Fibroblast of the aortic adventitia (primary cell): ENCODE measurements at regions not wholly inside any gene's neighbourhood (a gene's known extent, or its start where the extent isn't known, plus 50 kb on each side); places are given as distances from the start of the nearest gene placed in this dataset.

Source experiments
- DNase-seq: peaks from one replicate; pipeline ENCODE4 v3.0.0-alpha.2; 2010; ENCODE audit warnings: low read depth
- H3K4me3 ChIP-seq: 2 replicates; pipeline ENCODE4 v1.5.1; 2011; ENCODE audit warnings: low read depth, mild to moderate bottlenecking, control low read depth, low read length, moderate library complexity
- CTCF ChIP-seq: IDR thresholded peaks from 2 replicates; pipeline ENCODE4 v1.5.1; 2011; ENCODE audit warnings: mild to moderate bottlenecking, low read length, control low read depth, inconsistent platforms; ENCODE audit not compliant: insufficient read depth

GRCh38 chr2:7673853-7674252 is 756.6 kb downstream of the RNF144A start:
- H3K4me3 ChIP-seq = no peak overlapping the region
- peak; percentile 50 for DNase-seq
- no peak for TF ChIP-seq CTCF

GRCh38 chr2:7674606-7675005 is 757.4 kb downstream of the RNF144A start:
- DNase-seq = no peak
- no peak overlapping the region for H3K4me3 ChIP-seq
- no peak for TF ChIP-seq CTCF

DNA sequence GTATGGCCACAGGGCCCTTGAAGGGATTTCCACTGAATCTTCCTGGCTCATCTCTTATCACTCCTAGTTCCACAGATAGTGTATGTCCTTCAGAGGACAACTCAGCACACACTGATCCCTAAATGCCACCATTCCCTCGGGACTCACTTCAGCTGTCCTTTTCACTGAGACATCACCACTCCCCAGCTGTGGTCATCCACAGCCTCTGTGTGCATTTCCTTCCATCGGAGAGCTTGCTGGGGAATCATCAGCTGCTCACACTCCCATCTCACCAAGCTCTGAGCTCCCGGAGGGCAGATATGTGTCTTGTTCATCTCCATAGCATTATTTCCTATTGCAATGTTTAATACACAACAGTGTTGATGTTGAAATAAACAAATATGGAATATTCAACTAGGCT is 759.5 kb downstream of the RNF144A start:
- DNase-seq = no peak
- TF ChIP-seq CTCF = no peak

GRCh38 chr2:7681881-7682461 is 764.8 kb downstream of the RNF144A start:
- DNase-seq = no peak
- H3K4me3 ChIP-seq = no peak overlapping the region
- TF ChIP-seq CTCF = no peak

More for the DNA sequence above, 759.5 kb downstream of the RNF144A start:
- no peak overlapping the region for H3K4me3 ChIP-seq

DNA sequence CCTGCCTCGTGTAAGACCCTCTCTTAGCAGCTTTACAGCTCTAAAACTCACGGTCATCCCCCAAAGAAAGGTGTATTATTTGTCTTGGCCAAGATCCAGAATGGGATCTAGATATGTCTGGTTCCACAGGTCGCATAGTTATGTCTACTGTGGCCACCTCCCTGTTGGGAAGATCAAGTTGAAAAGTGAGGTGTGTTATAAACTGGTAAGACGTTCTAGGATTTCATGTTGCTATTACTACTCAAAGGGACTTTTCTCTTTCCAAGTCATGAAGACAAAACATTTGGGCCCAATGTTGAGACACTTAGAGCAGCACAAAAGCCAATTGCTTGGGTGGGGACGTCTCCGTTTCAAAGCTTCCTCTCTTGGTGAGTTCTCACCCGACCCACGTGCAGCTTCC is 766.0 kb downstream of the RNF144A start:
- no peak for TF ChIP-seq CTCF
- H3K4me3 ChIP-seq = no peak overlapping the region
- DNase-seq = no peak

GRCh38 chr2:7683708-7684107 is 766.5 kb downstream of the RNF144A start:
- TF ChIP-seq CTCF = no peak
- H3K4me3 ChIP-seq = no peak overlapping the region
- DNase-seq = no peak

GRCh38 chr2:7685342-7686015 is 768.3 kb downstream of the RNF144A start:
- no peak overlapping the region for H3K4me3 ChIP-seq
- TF ChIP-seq CTCF = no peak
- peak; percentile 60 for DNase-seq
